CD4-positive, alpha-beta T cell treated with Interleukin-21 for 1 hour (primary cell): ENCODE measurements at regions not wholly inside any gene's neighbourhood (a gene's known extent, or its start where the extent isn't known, plus 50 kb on each side); places are given as distances from the start of the nearest gene placed in this dataset.
"Not testable (repeated sequence)": the region's sequence is repeated elsewhere in the genome, so short reads cannot be mapped to it uniquely, and the experiment has no call there.

Experiments
- DNase-seq: peaks from one replicate; pipeline ENCODE4 v3.0.0-alpha.2; 2020

DNA sequence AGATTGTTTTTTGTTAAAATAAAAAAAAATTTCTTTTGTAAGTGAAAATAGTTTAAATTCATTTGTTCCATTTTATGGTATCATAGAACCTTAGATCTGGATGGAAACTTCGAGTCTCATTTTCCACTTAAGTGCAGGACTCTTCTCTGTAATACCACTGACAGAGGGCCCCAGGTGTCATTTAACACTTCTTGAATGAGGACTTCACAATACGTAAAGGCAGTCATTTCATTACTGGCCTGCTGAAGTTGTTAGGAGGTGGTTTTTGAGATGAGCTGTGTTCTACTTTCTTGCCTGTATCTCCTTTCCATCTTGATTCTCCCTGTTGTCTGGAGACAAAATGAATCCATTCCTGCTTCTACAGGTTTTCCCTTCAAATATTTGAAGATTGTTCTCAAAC, 455.3 kb downstream of the DMRT2 start:
- no peak for DNase-seq

GRCh38 chr9:1510712-1511111, 460.6 kb downstream of the DMRT2 start:
- DNase-seq: no peak

- no peak for DNase-seq
Observed at GRCh38 chr9:1513105-1513504, 462.9 kb downstream of the DMRT2 start.

DNA sequence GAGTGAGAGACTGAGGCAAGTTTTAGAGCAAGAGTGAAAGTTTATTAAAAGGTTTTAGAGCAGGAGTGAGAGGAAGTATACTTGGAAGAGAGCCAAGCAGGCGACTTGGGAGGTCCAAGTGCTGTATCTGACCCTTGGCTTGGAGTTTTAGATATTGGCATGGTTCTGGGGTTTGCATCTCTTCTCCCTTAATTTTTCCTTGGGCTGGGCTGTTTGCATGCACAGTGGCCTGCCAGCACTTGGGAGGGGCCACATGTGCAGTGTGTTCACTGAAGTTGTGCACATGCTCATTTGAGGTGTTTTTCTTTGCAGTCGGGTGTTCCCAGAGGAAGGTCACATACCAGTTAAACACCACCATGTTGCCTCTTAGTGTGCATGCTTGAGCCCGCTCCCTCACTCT, 464.1 kb downstream of the DMRT2 start:
- DNase-seq: no peak

GRCh38 chr9:1514776-1515363, 464.7 kb downstream of the DMRT2 start:
- no peak for DNase-seq

DNA sequence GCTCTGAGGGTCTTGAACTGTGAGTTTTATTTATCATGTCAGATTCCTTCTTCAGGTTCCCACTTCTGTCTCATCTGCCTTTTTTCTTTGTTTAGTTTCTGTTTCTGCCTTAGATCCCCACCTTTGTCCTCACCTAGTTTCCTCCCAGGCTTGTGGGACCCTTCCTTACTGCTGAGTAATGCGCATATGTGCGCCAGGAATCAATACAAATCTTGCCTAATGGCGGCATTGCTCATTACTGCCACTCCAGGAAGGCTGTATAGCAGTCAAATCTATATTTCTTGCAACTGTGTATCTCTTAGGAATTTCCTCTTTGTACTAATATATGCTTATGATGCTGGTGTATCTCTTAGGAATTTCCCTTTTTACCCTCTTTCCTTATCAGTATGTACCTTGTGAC, 465.4 kb downstream of the DMRT2 start:
- no peak for DNase-seq

DNA sequence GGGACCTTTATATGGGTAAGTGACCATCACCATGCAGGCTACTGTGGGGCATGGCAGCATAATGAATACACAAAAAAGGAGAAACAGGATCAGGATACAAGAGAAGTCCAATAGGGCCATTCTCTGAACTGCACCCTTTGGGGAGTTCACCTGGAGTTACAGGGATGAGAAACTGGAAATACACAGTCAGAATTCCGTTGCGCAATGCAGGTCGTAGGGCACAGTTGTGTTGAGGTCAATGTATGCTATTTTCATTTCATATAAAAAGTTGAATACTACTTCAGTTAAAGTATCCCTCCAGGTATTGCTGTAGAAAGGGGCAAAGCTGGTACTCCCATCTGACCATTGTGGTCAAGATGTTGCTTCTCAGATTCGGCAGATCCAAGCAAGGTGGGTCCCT, 471.4 kb downstream of the DMRT2 start:
- no peak for DNase-seq

DNA sequence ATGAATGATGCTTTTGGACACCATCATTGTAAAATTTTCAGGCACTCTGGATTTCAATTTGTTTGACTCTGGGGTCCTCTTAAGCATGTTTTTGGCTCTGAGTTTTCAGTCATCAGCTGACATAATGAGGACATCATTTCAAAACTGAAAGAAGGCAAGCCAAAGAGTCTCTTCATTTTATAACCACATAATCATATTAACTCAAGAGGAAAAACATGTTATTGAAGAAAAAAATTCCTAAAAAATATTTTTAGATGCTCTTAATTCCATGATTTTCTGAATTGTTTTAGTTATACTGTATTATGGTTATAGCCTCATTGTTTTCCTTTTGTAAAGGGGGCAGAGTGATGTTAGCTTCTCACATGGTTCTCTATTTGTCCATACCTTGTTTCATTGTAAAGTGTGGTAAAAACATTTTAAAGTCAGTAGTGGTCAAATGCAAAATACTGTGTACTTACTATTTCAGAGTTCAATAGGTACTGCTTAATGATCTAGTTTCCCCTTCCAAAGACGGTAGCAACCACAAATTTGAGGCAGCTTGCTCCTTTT, 472.1 kb downstream of the DMRT2 start:
- no peak for DNase-seq

GRCh38 chr9:1528456-1528855, 478.3 kb downstream of the DMRT2 start:
- DNase-seq: no peak

GRCh38 chr9:1530696-1531095, 480.5 kb downstream of the DMRT2 start:
- DNase-seq: no peak

DNA sequence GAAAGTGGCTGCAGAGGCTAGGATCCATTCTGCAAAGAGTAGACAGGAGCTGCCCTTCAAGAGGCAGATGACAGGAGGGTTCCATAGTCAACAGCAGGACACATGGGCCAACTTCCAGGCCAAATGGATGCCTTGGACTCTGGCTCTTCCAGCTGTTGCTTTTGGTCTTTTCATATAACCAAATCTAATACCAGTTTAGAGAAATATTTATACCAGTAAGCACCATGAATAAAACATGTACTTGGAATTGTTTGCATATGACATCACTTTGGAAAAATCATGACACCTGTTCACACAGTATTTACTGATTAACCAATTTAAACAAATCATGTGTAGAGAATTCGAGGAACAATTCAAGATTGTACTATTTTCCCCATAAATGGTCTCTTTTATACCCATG, 481.3 kb downstream of the DMRT2 start:
- no peak for DNase-seq

DNA sequence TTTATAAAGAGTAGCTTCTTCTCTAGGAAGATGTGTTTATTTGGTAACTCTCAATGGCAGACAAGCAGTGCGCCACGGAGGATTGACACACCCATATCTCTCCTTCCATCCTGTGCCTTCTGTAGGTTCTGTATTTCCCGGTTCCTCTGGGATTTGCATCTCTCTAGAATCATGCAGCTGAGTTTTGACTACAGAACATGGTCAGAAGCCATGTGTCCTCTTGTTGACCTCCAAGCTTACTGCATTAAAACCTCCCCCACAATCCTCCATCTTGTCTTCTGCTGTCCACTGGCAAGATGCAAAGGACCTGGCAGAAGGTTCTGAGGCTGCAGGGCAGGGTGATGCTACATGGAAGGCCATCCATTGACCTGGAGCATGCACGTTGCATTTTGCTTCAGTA, 482.0 kb downstream of the DMRT2 start:
- DNase-seq: no peak

DNA sequence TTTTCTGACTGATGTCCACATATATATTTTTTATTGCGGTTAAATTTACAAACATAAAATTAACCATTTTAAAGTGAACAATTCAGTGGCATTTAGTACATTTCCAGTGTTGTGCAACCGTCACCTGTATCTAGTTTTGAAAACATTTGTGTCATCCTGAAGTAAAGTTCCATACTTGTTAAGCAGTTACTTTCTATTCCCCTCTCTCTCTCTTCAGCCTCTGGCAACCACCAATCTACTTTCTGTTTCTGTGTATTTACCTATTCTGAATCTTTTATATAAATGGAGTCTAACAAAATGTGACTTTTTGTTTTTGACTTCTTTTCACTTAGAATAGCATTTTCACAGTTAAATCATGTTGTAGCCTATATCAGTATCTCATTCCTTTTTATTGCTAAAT, 480.1 kb upstream of the SMARCA2 start:
- no peak for DNase-seq

DNA sequence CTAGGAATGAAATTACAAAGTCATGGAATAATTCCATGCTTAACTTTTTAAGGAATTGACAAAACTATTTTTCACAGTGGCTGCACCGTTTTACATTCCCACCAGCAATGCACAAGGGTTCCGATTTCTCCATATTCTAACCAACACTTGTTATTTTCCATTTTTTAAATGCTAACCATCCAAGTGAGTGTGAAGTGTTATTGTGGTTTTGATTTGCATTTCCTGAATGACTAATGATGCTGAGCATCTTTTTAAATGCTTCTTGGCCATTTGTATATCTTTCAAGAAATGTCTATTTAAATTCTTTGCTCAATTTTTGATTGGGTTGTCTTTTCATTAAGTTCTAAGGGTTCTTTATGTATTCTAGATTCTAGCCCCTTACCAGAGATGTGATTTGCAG, 479.5 kb upstream of the SMARCA2 start:
- no peak for DNase-seq

DNA sequence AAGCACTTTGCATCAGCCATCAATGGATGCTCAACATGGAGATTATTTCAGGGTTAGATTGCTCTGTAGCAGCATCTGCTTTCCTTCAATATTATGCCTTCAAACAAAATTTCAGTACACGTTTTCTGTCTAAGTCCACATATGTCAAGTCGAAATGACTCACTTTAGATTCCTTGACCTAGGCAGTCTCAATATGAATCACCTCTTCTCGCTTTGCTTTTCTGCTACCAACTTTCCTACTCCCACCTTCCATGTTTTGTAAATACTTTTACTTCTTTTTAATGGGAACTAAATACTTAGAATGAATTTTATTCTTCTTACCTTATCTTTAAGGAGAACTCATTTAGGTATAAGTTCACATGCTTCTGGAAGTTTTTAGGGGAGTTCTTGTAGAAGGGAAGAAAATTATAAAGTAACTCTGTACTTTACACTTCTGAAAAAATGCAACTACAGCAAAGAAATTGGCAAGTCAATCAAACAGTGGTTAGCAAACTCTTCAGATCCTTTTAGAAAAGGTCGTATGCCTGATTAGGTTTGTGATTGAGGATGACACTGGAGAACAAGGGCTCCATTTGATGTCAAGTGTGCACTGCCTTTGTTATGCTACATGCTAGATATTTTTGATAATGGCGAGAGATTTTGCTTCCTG, 478.5 kb upstream of the SMARCA2 start:
- DNase-seq: no peak

- no peak for DNase-seq
Observed at GRCh38 chr9:1538301-1538700, 476.8 kb upstream of the SMARCA2 start.

DNA sequence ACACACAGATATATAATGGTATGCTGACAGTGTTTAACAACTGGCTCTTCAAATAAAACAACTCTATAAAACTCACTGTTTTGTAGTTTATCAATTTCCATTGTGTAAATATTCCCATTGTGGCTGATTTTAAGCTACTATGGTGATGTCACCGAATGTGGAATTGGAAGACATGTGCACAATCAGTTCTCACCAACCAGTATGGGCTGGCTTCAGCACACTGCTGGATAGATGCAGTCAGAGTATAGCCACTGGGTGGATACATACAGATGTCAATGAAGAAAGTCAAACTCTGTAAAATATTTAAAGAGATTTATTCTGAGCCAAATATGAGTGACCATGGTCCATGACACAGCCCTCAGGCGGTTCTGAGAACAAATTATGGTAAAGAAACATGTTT, 475.9 kb upstream of the SMARCA2 start:
- no peak for DNase-seq

DNA sequence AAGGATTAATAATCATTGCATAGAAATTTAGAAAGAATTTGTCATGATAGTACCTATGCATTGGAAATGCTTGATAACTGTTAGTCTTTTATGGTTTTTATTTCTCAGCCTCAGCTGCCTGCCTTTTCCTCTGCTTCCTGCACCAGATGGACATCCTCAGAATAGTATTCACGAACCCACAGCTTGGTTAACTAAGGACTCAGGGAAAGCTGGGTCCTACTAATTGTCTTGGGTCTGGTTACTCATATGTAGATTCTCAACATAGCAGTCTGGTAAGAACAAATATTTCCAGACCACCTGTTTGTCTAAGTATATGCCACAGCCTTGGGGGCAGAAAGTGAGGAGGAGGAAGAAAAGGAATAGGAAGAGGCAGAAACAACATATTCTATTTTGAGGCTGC, 464.5 kb upstream of the SMARCA2 start:
- no peak for DNase-seq

- DNase-seq: no peak
Observed at GRCh38 chr9:1554081-1555035, 460.8 kb upstream of the SMARCA2 start.

DNA sequence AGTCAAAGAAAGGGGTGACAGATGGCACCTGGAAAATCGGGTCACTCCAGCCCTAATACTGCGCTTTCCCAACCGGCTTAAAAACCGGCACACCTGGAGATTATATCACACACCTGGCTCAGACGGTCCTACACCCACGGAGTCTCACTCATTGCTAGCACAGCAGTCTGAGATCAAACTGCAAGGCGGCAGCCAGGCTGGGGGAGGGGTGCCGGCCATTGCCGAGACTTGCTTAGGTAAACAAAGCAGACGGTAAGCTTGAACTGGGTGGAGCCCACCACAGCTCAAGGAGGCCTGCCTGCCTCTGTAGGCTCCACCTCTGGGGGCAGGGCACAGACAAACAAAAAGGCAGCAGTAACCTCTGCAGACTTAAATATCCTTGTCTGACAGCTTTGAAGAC, 456.5 kb upstream of the SMARCA2 start:
- not testable (repeated sequence) for DNase-seq

DNA sequence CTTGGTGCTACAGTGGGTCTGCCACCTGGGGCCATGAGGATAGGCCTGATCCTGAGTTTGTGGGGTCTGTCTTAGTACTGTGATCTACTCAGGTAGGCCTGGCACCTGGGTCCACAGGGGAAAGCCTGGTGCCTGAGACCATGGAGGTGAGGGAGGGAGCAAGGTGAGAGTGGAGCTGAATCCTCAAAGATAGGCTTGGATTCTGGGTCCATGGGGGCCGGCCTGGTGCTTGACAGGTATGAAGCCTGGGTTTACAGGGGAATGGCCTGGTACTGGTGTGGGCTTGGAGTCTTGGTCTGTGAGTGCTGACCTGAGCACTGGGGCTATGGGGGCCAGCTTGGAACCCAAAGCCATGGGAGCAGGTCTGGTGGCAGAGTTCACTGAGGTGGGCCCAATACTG, 439.2 kb upstream of the SMARCA2 start:
- DNase-seq: no peak

GRCh38 chr9:1580215-1580614, 434.9 kb upstream of the SMARCA2 start:
- no peak for DNase-seq

DNA sequence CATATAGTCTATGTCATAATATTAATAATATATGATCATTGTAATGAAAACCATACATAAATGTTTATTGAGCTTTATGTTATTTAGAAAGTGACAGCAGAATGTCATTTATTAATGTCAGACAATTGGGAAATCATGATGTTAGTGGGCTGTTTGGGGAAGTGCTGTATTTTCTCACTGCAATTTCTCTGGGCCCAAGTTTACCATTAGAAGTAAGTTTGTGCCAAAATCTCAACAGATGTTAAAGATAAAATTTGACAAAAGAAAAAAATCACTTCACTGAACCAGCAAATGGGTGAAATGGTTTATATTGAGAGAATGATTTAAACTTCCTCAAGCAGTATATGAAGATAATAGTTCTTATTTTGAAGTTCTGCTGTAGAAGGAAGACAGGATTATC, 433.2 kb upstream of the SMARCA2 start:
- DNase-seq: no peak

DNA sequence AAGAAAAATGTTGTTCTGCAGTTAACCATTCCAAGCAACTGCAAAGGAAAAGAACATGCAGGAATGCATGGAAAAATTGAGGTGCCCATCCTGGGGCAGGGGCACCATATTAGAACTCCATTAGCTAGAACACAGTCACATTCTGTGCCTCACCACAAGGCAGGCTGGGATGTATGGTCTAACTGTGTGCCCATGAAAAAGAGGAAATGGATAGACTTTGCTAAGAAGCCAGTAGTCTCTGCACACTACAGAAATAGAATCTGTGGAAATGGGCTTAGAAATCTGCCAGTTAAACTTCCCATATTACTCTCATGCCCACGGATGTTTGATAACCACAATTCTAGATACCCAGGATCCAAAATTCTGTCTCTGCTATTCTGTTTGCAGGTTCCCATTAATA, 423.8 kb upstream of the SMARCA2 start:
- no peak for DNase-seq
